ENCODE measurements at regions not wholly inside any gene's neighbourhood (a gene's known extent, or its start where the extent isn't known, plus 50 kb on each side); places are given as distances from the start of the nearest gene placed in this dataset.
A peak's percentile ranks its signal among the peaks of the same experiment; 100 is the strongest.
"Not testable (repeated sequence)": the region's sequence is repeated elsewhere in the genome, so short reads cannot be mapped to it uniquely, and the experiment has no call there.

GRCh38 chrX:128759745-128760144 lies 707.5 kb upstream of the ACTRT1 start:
- FAIRE-seq: no peak

GRCh38 chrX:128759177-128759576 lies 707.0 kb upstream of the ACTRT1 start:
- no peak for FAIRE-seq

GRCh38 chrX:128754130-128754529 lies 701.9 kb upstream of the ACTRT1 start:
- FAIRE-seq: no peak

- peak; percentile 33 for FAIRE-seq
Measured at GRCh38 chrX:128739539-128739938, 687.3 kb upstream of the ACTRT1 start.

GRCh38 chrX:128728943-128729342 lies 676.7 kb upstream of the ACTRT1 start:
- FAIRE-seq: no peak

- FAIRE-seq: no peak
Measured at GRCh38 chrX:128717635-128718578, 665.7 kb upstream of the ACTRT1 start.

- FAIRE-seq: no peak
Measured at GRCh38 chrX:128714425-128714824, 662.2 kb upstream of the ACTRT1 start.

- no peak for FAIRE-seq
Measured at GRCh38 chrX:128699716-128700285, 647.6 kb upstream of the ACTRT1 start.

GRCh38 chrX:128698573-128699181 lies 646.5 kb upstream of the ACTRT1 start:
- FAIRE-seq: no peak

GRCh38 chrX:128691872-128692271 lies 639.7 kb upstream of the ACTRT1 start:
- no peak for FAIRE-seq

- no peak for FAIRE-seq
Measured at GRCh38 chrX:128685387-128685786, 633.2 kb upstream of the ACTRT1 start.

- no peak for FAIRE-seq
Measured at GRCh38 chrX:128676651-128677050, 624.4 kb upstream of the ACTRT1 start.

- not testable (repeated sequence) for FAIRE-seq
Measured at GRCh38 chrX:128674326-128675086, 622.3 kb upstream of the ACTRT1 start.

- FAIRE-seq: no peak
Measured at GRCh38 chrX:128664211-128664610, 612.0 kb upstream of the ACTRT1 start.

- no peak for FAIRE-seq
Measured at GRCh38 chrX:128653524-128654060, 601.4 kb upstream of the ACTRT1 start.

GRCh38 chrX:128650326-128650725 lies 598.1 kb upstream of the ACTRT1 start:
- FAIRE-seq: no peak

GRCh38 chrX:128634754-128635153 lies 582.6 kb upstream of the ACTRT1 start:
- FAIRE-seq: no peak

GRCh38 chrX:128623361-128623760 lies 571.2 kb upstream of the ACTRT1 start:
- no peak for FAIRE-seq

GRCh38 chrX:128622296-128622695 lies 570.1 kb upstream of the ACTRT1 start:
- FAIRE-seq: no peak

- FAIRE-seq: no peak
Measured at GRCh38 chrX:128619490-128619889, 567.3 kb upstream of the ACTRT1 start.

GRCh38 chrX:128616933-128617332 lies 564.7 kb upstream of the ACTRT1 start:
- no peak for FAIRE-seq

- FAIRE-seq: not testable (repeated sequence)
Measured at GRCh38 chrX:128606817-128607216, 554.6 kb upstream of the ACTRT1 start.

GRCh38 chrX:128606357-128606756 lies 554.2 kb upstream of the ACTRT1 start:
- not testable (repeated sequence) for FAIRE-seq

Measured in colon (tissue), 2 donors.